ENCODE measurements at regions not wholly inside any gene's neighbourhood (a gene's known extent, or its start where the extent isn't known, plus 50 kb on each side); places are given as distances from the start of the nearest gene placed in this dataset.
"Not testable (repeated sequence)": the region's sequence is repeated elsewhere in the genome, so short reads cannot be mapped to it uniquely, and the experiment has no call there.

DNA sequence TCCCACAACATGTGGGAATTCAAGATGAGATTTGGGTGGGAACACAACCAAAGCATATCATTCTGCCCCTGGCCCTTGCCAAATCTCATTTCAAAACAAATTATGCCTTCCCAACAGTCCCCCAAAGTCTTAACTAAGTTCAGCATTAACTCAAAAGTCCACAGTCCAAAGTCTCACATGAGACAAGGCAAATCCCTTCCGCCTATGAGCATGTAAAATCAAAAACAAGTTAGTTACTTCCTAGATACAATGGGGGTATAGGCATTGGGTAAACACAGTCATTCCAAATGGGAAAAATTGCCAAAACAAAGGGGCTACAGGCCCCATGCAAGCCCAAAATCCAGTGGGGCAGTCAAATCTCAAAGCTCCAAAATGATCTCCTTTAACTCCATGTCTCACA lies 93.1 kb downstream of the UNC93B1 start:
- WGBS, 2 experiments (ENCODE audit: extremely low coverage in 1 of 2, insufficient coverage in 1 of 2, insufficient read length in 1 of 2, insufficient replicate concordance in 2 of 2, low coverage in 1 of 2, low lambda C conversion rate in 2 of 2, missing lambda C conversion rate in 1 of 2), result 82% methylated on average over 1 of the region's 1 CpG; no CpG with 5 or more reads in 1 of the 2 experiments
- H2BK12ac ChIP-seq (ENCODE audit: low read depth, low read length); H2BK5ac ChIP-seq (ENCODE audit: low read depth, low read length); H4K91ac ChIP-seq (replicated peaks; ENCODE audit: insufficient read length, low read length); H3K27me3 ChIP-seq (replicated peaks in 1 of 4; ENCODE audit: control insufficient read depth in 3 of 4, extremely low read depth in 1 of 4, insufficient read depth in 3 of 4, low read length in 3 of 4); H2BK15ac ChIP-seq (ENCODE audit: low read length); H3K4me1 ChIP-seq (replicated peaks in 1 of 4; ENCODE audit: control insufficient read depth in 3 of 4, insufficient read depth in 4 of 4, low read length in 3 of 4); H3K23ac ChIP-seq (ENCODE audit: insufficient read length); H3K9ac ChIP-seq (replicated peaks in 1 of 4; ENCODE audit: extremely low read depth in 1 of 4, low read depth in 3 of 4, low read length in 3 of 4); H3K4me2 ChIP-seq (ENCODE audit: insufficient read depth in 1 of 2, low read depth in 2 of 2, low read length in 2 of 2); H3K4ac ChIP-seq (replicated peaks; ENCODE audit: insufficient read length, low read depth, low read length); DNase-seq (ENCODE audit: low read depth in 1 of 2, low spot score in 2 of 2); H3K18ac ChIP-seq (ENCODE audit: extremely low read depth, low read length); H4K8ac ChIP-seq (ENCODE audit: extremely low read depth, insufficient read depth, low read length); H3K36me3 ChIP-seq (ENCODE audit: control insufficient read depth in 2 of 4, insufficient read depth in 4 of 4, low read length in 3 of 4); H3K9me3 ChIP-seq (ENCODE audit: insufficient read depth in 2 of 2, low read depth in 1 of 2, low read length in 1 of 2); H3K4me3 ChIP-seq (ENCODE audit: extremely low read depth in 1 of 4, insufficient read depth in 2 of 4, low read depth in 3 of 4, low read length in 4 of 4); H3K79me1 ChIP-seq (ENCODE audit: low read depth, low read length); H3K14ac ChIP-seq (ENCODE audit: insufficient read length); H2BK120ac ChIP-seq (replicated peaks; ENCODE audit: low read depth, low read length); H4K5ac ChIP-seq (ENCODE audit: insufficient read length, low read depth, low read length); H2BK20ac ChIP-seq (ENCODE audit: low read length); H3K23me2 ChIP-seq (ENCODE audit: low read depth, low read length); H3K79me2 ChIP-seq (ENCODE audit: control insufficient read depth in 1 of 2, insufficient read depth in 2 of 2, low read length in 2 of 2); H3K27ac ChIP-seq (ENCODE audit: low read depth, low read length); H2AK5ac ChIP-seq (ENCODE audit: low read depth, low read length); CTCF ChIA-PET (ENCODE audit: partially characterized antibody); FAIRE-seq; H2AFZ ChIP-seq (ENCODE audit: low read length); H3K56ac ChIP-seq (replicated peaks; ENCODE audit: insufficient read length, low read depth, low read length); H4K20me1 ChIP-seq (replicated peaks in 1 of 2; ENCODE audit: control insufficient read depth in 1 of 2, insufficient read depth in 2 of 2, low read length in 2 of 2): not testable (repeated sequence)
- POLR2A ChIA-PET (ENCODE audit: partially characterized antibody), result interaction anchor here (1.1 kb wide), 1 partner anchor 38 kb away, joined by 4 read pairs; no protein-coding TSS in a partner anchor

DNA sequence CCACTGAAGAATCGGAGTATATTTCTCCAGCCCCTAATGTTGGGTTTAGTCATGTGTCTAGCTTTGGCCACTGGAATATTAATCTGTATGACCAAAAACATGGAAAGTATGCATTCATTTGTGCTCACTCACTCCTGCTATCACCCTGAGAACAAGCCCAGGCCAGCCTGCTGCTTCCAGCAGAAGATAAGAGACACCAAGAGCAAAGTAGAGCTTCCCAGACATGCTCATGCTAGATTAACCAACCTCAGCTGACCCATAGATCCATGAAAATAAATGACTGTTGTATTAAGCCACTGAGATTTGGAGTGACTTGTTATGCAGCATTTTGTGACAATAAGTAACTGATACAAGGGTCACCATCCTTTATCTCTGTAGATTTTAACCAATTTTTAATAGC lies 96.9 kb downstream of the UNC93B1 start:
- H3K9me3 ChIP-seq (ENCODE audit: insufficient read depth in 2 of 2, low read depth in 1 of 2, low read length in 1 of 2); H2AK5ac ChIP-seq (ENCODE audit: low read depth, low read length); FAIRE-seq; H2BK15ac ChIP-seq (ENCODE audit: low read length); H3K56ac ChIP-seq (replicated peaks; ENCODE audit: insufficient read length, low read depth, low read length); H3K9ac ChIP-seq (replicated peaks in 1 of 4; ENCODE audit: extremely low read depth in 1 of 4, low read depth in 3 of 4, low read length in 3 of 4); H3K79me1 ChIP-seq (ENCODE audit: low read depth, low read length); H3K4me3 ChIP-seq (ENCODE audit: extremely low read depth in 1 of 4, insufficient read depth in 2 of 4, low read depth in 3 of 4, low read length in 4 of 4); H3K4me1 ChIP-seq (replicated peaks in 1 of 4; ENCODE audit: control insufficient read depth in 3 of 4, insufficient read depth in 4 of 4, low read length in 3 of 4); H3K27ac ChIP-seq (ENCODE audit: low read depth, low read length); H3K14ac ChIP-seq (ENCODE audit: insufficient read length); H3K4me2 ChIP-seq (ENCODE audit: insufficient read depth in 1 of 2, low read depth in 2 of 2, low read length in 2 of 2); H4K91ac ChIP-seq (replicated peaks; ENCODE audit: insufficient read length, low read length); CTCF ChIA-PET (ENCODE audit: partially characterized antibody); H3K18ac ChIP-seq (ENCODE audit: extremely low read depth, low read length); H3K23me2 ChIP-seq (ENCODE audit: low read depth, low read length); POLR2A ChIA-PET (ENCODE audit: partially characterized antibody); H3K23ac ChIP-seq (ENCODE audit: insufficient read length); H3K79me2 ChIP-seq (ENCODE audit: control insufficient read depth in 1 of 2, insufficient read depth in 2 of 2, low read length in 2 of 2); H2BK12ac ChIP-seq (ENCODE audit: low read depth, low read length); H3K27me3 ChIP-seq (replicated peaks in 1 of 4; ENCODE audit: control insufficient read depth in 3 of 4, extremely low read depth in 1 of 4, insufficient read depth in 3 of 4, low read length in 3 of 4); H2BK120ac ChIP-seq (replicated peaks; ENCODE audit: low read depth, low read length); H4K5ac ChIP-seq (ENCODE audit: insufficient read length, low read depth, low read length); DNase-seq (ENCODE audit: low read depth in 1 of 2, low spot score in 2 of 2); H3K4ac ChIP-seq (replicated peaks; ENCODE audit: insufficient read length, low read depth, low read length); H4K20me1 ChIP-seq (replicated peaks in 1 of 2; ENCODE audit: control insufficient read depth in 1 of 2, insufficient read depth in 2 of 2, low read length in 2 of 2); H2BK5ac ChIP-seq (ENCODE audit: low read depth, low read length); H2AFZ ChIP-seq (ENCODE audit: low read length); H3K36me3 ChIP-seq (ENCODE audit: control insufficient read depth in 2 of 4, insufficient read depth in 4 of 4, low read length in 3 of 4); H2BK20ac ChIP-seq (ENCODE audit: low read length); H4K8ac ChIP-seq (ENCODE audit: extremely low read depth, insufficient read depth, low read length): not testable (repeated sequence)
- no CpG with 5 or more reads among the region's 1 CpG for WGBS, 2 experiments (ENCODE audit: extremely low coverage in 1 of 2, insufficient coverage in 1 of 2, insufficient read length in 1 of 2, insufficient replicate concordance in 2 of 2, low coverage in 1 of 2, low lambda C conversion rate in 2 of 2, missing lambda C conversion rate in 1 of 2)

Data from H1 (cell line).